Panc1 (cell line): ENCODE measurements at regions not wholly inside any gene's neighbourhood (a gene's known extent, or its start where the extent isn't known, plus 50 kb on each side); places are given as distances from the start of the nearest gene placed in this dataset.

Experiments
- CTCF ChIP-seq: fragments of 450-650 bp; IDR thresholded peaks from 2 replicates; pipeline ENCODE4 v1.5.1; 2017; ENCODE audit warnings: mild to moderate bottlenecking
- POLR2AphosphoS5 ChIP-seq: IDR thresholded peaks from 2 replicates; pipeline ENCODE4 v1.6.1; 2012; ENCODE audit warnings: mild to moderate bottlenecking, low read depth, low read length, moderate library complexity
- REST ChIP-seq, 2 experiments: IDR thresholded peaks; 2 replicates each; pipeline ENCODE4 v1.6.1; 2011 to 2012; ENCODE audit warnings: low read depth in 2 of 2, control low read depth in 1 of 2, low read length in 1 of 2, mild to moderate bottlenecking in 1 of 2, moderate library complexity in 1 of 2; ENCODE audit not compliant: insufficient read depth in 1 of 2
- SIN3A ChIP-seq: IDR thresholded peaks from 2 replicates; pipeline ENCODE4 v1.6.1; 2012; ENCODE audit warnings: low read depth, mild to moderate bottlenecking, low read length, moderate library complexity, borderline replicate concordance; ENCODE audit not compliant: insufficient read depth
- TCF7L2 ChIP-seq: IDR thresholded peaks from 2 replicates; pipeline ENCODE4 v1.6.1; 2011; ENCODE audit warnings: mild to moderate bottlenecking, low read depth, low read length, inconsistent platforms

- TF ChIP-seq CTCF = no peak
- TF ChIP-seq POLR2AphosphoS5 = no peak
- TF ChIP-seq REST (IDR thresholded peaks at IDR 0.05; ENCODE audit: insufficient read depth in 1 of 2, low read depth in 2 of 2, low read length in 1 of 2) = no peak
- TF ChIP-seq TCF7L2 = no peak
- no peak for TF ChIP-seq SIN3A
Measured at GRCh38 chr15:70314688-70315087, 217.0 kb upstream of the TLE3 start.
